Esophagus squamous epithelium (tissue), 5 donors: ENCODE measurements at regions not wholly inside any gene's neighbourhood (a gene's known extent, or its start where the extent isn't known, plus 50 kb on each side); places are given as distances from the start of the nearest gene placed in this dataset.

ENCODE experiments used
- DNase-seq: peaks from one replicate; lab custom pipeline; 2025; lab: John Stamatoyannopoulos, UW
- H3K27ac ChIP-seq, 4 donors: fragments of 200-600 bp; sonication (generic); one replicate each; pipeline ENCODE4 v1.5.1; 2016 to 2019; ENCODE audit warnings: mild to moderate bottlenecking in 1 of 4
- H3K27me3 ChIP-seq, 4 donors: fragments of 200-600 bp; sonication (generic); 1 replicate in 3 of 4; 2 replicates in 1 of 4; pipeline versions ENCODE4 v1.5.1 to v1.6.0; 2017 to 2021; ENCODE audit warnings: antibody characterized with exemption in 1 of 4
- H3K36me3 ChIP-seq, 3 donors: fragments of 200-600 bp; sonication (generic); one replicate each; pipeline ENCODE4 v1.5.1; 2016 to 2019
- H3K4me1 ChIP-seq, 3 donors: fragments of 200-600 bp; sonication (generic); one replicate each; pipeline ENCODE4 v1.5.1; 2017 to 2019
- H3K4me3 ChIP-seq, 4 donors: fragments of 200-600 bp; sonication (generic); 1 replicate in 3 of 4; 2 replicates in 1 of 4; pipeline ENCODE4 v1.5.1; 2016 to 2019; ENCODE audit warnings: mild to moderate bottlenecking in 2 of 4, moderate library complexity in 1 of 4
- H3K9me3 ChIP-seq, 3 donors: fragments of 200-600 bp; sonication (generic); one replicate each; pipeline ENCODE4 v1.5.1; 2016 to 2019
- POLR2A ChIP-seq, 4 donors: fragments of 450-650 bp; IDR thresholded peaks; one replicate each; pipeline ENCODE4 v1.6.1; 2017; ENCODE audit warnings: antibody characterized with exemption in 4 of 4, mild to moderate bottlenecking in 4 of 4, moderate library complexity in 3 of 4
- WGBS, 2 donors: methylation state at CpG; one replicate each; pipeline ENCODE4 v1.1.5; 2018; 5-methylcytosine and 5-hydroxymethylcytosine counted together
- intact Hi-C: fragments of 100-400 bp; cut with DNase I; formaldehyde crosslinking; loops from one replicate; pipeline ENCODE4 v1.15.0; 2022
- TF ChIP-seq, protein P1 (sequence below), 6 experiments: fragments of 450-650 bp in 4 of 6; fragments of 200-600 bp in 2 of 6; sonication (generic) in 2 of 6; IDR thresholded peaks; one replicate each; pipeline ENCODE4 v1.5.1; 2016 to 2019; ENCODE audit warnings: antibody characterized with exemption in 6 of 6, mild to moderate bottlenecking in 4 of 6, moderate library complexity in 4 of 6
- donor health status: DM: yes; HTN: yes; CAD: no.

- no peak overlapping the region for H3K4me3 ChIP-seq
- DNase-seq, result no peak
- no peaks in the 10 kb centered on the region for H3K36me3 ChIP-seq
- no peak overlapping the region for H3K27ac ChIP-seq
- H3K4me1 ChIP-seq, result no peaks in the 10 kb centered on the region
- H3K27me3 ChIP-seq, result peaks cover 0 to 27% (median 0%) of the 10 kb centered on the region in 4 donors
- intact Hi-C loops, result no loop called here
- H3K9me3 ChIP-seq, result no peaks in the 10 kb centered on the region
- 68 to 71% methylated on average over 5 of the region's 5 CpGs for WGBS, 2 donors
- TF ChIP-seq, protein P1, sequence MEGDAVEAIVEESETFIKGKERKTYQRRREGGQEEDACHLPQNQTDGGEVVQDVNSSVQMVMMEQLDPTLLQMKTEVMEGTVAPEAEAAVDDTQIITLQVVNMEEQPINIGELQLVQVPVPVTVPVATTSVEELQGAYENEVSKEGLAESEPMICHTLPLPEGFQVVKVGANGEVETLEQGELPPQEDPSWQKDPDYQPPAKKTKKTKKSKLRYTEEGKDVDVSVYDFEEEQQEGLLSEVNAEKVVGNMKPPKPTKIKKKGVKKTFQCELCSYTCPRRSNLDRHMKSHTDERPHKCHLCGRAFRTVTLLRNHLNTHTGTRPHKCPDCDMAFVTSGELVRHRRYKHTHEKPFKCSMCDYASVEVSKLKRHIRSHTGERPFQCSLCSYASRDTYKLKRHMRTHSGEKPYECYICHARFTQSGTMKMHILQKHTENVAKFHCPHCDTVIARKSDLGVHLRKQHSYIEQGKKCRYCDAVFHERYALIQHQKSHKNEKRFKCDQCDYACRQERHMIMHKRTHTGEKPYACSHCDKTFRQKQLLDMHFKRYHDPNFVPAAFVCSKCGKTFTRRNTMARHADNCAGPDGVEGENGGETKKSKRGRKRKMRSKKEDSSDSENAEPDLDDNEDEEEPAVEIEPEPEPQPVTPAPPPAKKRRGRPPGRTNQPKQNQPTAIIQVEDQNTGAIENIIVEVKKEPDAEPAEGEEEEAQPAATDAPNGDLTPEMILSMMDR (IDR thresholded peaks at IDR 0.05), result no peak
- no peak for TF ChIP-seq POLR2A (IDR thresholded peaks at IDR 0.05)
Observed at GRCh38 chr14:22305607-22306006, 283.4 kb downstream of the DAD1 start.

DNA sequence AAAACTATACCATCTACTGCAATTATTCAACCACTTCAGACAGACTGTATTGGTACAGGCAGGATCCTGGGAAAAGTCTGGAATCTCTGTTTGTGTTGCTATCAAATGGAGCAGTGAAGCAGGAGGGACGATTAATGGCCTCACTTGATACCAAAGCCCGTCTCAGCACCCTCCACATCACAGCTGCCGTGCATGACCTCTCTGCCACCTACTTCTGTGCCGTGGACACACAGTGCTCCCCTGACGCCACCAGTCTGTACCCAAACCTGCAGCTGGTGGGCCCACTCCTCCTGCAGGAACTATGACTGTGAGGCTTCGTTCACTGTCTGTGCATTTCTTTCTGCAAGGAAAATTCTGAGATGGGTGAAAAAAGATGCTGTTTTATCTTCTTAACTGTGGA, 284.7 kb downstream of the DAD1 start:
- H3K27ac ChIP-seq, result no peak overlapping the region
- no peaks in the 10 kb centered on the region for H3K36me3 ChIP-seq
- no peak for DNase-seq
- H3K4me1 ChIP-seq, result no peaks in the 10 kb centered on the region
- no peaks in the 10 kb centered on the region for H3K9me3 ChIP-seq
- no peak for TF ChIP-seq POLR2A (IDR thresholded peaks at IDR 0.05)
- TF ChIP-seq, protein P1 (IDR thresholded peaks at IDR 0.05), result no peak
- intact Hi-C loops, result no loop called here
- 75 to 79% methylated on average over 5 to 6 of the region's 6 CpGs for WGBS, 2 donors
- H3K4me3 ChIP-seq, result no peak overlapping the region
- peaks cover 0 to 27% (median 0%) of the 10 kb centered on the region in 4 donors for H3K27me3 ChIP-seq

DNA sequence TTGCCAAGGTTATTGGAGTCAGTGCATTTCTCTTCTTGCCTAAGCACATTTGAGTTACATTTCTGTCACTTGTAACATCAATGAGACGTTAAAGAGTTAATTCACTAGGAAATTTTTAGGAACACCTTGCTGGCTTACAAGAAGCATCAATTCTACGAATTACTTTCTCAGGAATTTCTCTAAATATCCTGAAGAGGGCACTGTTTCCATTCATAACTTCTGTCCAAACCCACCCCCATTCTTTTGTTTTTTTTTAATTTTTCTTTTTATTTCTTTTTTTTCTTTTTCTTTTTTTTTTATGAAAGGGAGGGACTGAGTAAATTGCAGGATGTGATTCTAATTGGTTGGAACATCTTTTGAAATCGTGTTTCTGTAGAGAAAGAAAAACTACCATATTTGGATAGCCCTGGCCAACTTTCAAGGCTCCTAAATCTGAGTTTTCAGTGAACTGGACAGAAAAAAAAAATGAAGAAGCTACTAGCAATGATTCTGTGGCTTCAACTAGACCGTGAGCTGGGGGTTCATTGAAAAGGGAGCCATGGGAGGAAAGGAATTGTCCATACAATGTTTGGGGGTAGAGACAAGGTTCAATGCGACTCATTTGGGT, 285.3 kb downstream of the DAD1 start:
- Histone ChIP-seq H3K27me3 (peaks cover 0 to 27% (median 0%) of the 10 kb centered on the region in 4 donors), H3K27ac (no peak overlapping the region), H3K4me3 (no peak overlapping the region), H3K4me1 (no peaks in the 10 kb centered on the region), H3K9me3 (no peaks in the 10 kb centered on the region), H3K36me3 (no peaks in the 10 kb centered on the region)
- intact Hi-C loops, result no loop called here
- DNase-seq, result no peak
- WGBS, 2 donors, result 24 to 42% methylated on average over 4 to 5 of the region's 5 CpGs
- TF ChIP-seq POLR2A (IDR thresholded peaks at IDR 0.05), result no peak
- TF ChIP-seq, protein P1 (IDR thresholded peaks at IDR 0.05), result peak in 5 of 6 experiments; percentile 12 to 44 (median 24)

GRCh38 chr14:22300646-22301045, 288.4 kb downstream of the DAD1 start:
- intact Hi-C loops, result no loop called here
- TF ChIP-seq, protein P1 (IDR thresholded peaks at IDR 0.05), result no peak
- TF ChIP-seq POLR2A (IDR thresholded peaks at IDR 0.05), result no peak
- WGBS, 2 donors, result 79 to 85% methylated on average over 2 of the region's 2 CpGs
- no peak overlapping the region for H3K27ac ChIP-seq
- no peak for DNase-seq
- no peak overlapping the region for H3K4me3 ChIP-seq
- no peaks in the 10 kb centered on the region for H3K9me3 ChIP-seq
- no peaks in the 10 kb centered on the region for H3K4me1 ChIP-seq
- H3K36me3 ChIP-seq, result no peaks in the 10 kb centered on the region
- peaks cover 0 to 23% (median 0%) of the 10 kb centered on the region in 4 donors for H3K27me3 ChIP-seq

DNA sequence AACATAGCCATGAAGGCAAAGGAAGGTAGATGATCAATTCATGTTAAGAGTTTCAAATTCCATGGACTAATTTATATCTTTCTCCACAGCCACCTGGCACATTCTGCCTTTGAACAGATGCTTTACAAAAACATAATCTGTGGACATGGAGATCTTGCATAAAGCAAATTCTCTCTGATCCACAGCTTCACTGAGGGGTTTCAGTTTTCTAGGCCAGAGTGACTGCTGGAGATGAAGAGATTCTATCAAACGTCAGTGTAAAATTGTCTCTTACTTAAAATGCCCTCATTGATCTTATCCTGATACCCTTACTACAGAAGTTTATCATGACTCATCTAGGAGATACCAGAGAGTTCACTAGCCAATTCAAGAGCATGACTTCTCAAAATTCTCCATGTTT, 291.6 kb downstream of the DAD1 start:
- intact Hi-C loops, result no loop called here
- no peaks in the 10 kb centered on the region for H3K4me1 ChIP-seq
- TF ChIP-seq, protein P1 (IDR thresholded peaks at IDR 0.05), result no peak
- no peak for TF ChIP-seq POLR2A (IDR thresholded peaks at IDR 0.05)
- no peaks in the 10 kb centered on the region for H3K9me3 ChIP-seq
- no peaks in the 10 kb centered on the region for H3K36me3 ChIP-seq
- DNase-seq, result no peak
- no peak overlapping the region for H3K27ac ChIP-seq
- H3K27me3 ChIP-seq, result peaks cover 0 to 8% (median 0%) of the 10 kb centered on the region in 4 donors
- WGBS, 2 donors, result 60% methylated on average over 1 of the region's 1 CpG
- no peak overlapping the region for H3K4me3 ChIP-seq
